ENCODE measurements at regions not wholly inside any gene's neighbourhood (a gene's known extent, or its start where the extent isn't known, plus 50 kb on each side); places are given as distances from the start of the nearest gene placed in this dataset.

DNA sequence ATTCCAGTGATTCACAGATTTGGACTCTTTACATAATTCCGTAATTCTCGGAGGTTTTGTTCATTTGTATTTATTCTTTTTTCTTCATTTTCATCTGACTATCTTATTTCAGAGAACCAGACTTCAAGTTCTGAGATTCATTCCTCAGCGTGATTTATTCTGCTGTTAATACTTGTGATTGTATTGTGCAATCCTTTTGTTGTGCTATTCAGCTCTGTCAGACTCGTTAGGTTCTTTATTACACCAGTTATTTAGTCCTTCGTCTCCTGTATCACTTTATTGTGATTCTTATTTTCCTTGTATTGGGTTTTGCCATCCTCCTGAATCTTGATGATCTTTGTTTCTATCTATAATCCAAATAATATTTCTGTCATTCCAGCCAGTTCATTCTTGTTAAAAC is 529.3 kb upstream of the LRRTM4 start:
- no peaks in the 10 kb centered on the region for H3K9me3 ChIP-seq (ENCODE audit: insufficient read depth, low read depth)
- POLR2A ChIA-PET (ENCODE audit: unreplicated experiment) = no interaction called here
- no peak overlapping the region for H3K4me3 ChIP-seq
- CTCF ChIA-PET = no interaction called here
- H3K27me3 ChIP-seq (ENCODE audit: insufficient read depth, low read depth) = no peaks in the 10 kb centered on the region
- no peaks in the 10 kb centered on the region for H3K4me1 ChIP-seq (replicated peaks; ENCODE audit: insufficient read depth)
- H3K27ac ChIP-seq = no peak overlapping the region
- no TSS peak for BruUV-seq (replicated peaks)
- H3K4me2 ChIP-seq = no peak overlapping the region
- H3K79me2 ChIP-seq (ENCODE audit: low read depth) = no peaks in the 10 kb centered on the region
- H3F3A ChIP-seq (ENCODE audit: insufficient read depth, low read depth) = no peaks in the 10 kb centered on the region
- TF ChIP-seq, protein P1, sequence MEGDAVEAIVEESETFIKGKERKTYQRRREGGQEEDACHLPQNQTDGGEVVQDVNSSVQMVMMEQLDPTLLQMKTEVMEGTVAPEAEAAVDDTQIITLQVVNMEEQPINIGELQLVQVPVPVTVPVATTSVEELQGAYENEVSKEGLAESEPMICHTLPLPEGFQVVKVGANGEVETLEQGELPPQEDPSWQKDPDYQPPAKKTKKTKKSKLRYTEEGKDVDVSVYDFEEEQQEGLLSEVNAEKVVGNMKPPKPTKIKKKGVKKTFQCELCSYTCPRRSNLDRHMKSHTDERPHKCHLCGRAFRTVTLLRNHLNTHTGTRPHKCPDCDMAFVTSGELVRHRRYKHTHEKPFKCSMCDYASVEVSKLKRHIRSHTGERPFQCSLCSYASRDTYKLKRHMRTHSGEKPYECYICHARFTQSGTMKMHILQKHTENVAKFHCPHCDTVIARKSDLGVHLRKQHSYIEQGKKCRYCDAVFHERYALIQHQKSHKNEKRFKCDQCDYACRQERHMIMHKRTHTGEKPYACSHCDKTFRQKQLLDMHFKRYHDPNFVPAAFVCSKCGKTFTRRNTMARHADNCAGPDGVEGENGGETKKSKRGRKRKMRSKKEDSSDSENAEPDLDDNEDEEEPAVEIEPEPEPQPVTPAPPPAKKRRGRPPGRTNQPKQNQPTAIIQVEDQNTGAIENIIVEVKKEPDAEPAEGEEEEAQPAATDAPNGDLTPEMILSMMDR (conservative IDR thresholded peaks at IDR 0.05) = no peak
- no peak for TF ChIP-seq EZH2 (IDR thresholded peaks at IDR 0.05; ENCODE audit: low read depth)
- no peaks in the 10 kb centered on the region for H3K9me2 ChIP-seq (ENCODE audit: insufficient read depth)
- H3K36me3 ChIP-seq (ENCODE audit: low read depth) = no peaks in the 10 kb centered on the region
- DNase-seq = no peak
- no peak overlapping the region for H2AFZ ChIP-seq
- no peaks in the 10 kb centered on the region for H4K20me1 ChIP-seq (ENCODE audit: insufficient read depth)
- intact Hi-C loops (cut with micrococcal nuclease; ENCODE audit: unreplicated experiment) = no loop called here

DNA sequence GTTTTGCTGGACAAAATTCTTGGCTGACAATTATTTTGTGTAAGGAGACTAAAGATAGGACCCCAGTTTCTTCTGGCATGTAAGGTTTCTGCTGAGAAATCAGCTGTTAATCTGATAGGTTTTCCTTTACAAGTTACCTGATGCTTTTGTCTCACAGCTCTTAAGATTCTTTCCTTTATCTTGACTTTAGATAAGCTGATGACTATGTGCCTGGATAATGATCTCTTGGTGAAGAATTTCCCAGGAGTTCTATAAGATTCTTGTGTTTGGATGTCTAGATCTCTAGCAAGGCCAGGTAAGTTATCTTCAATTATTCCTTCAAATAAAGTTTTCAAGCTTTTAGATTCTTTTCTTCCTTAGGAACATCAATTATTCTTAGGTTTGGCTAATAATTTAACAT is 534.8 kb upstream of the LRRTM4 start:
- BruUV-seq (replicated peaks) = no TSS peak
- POLR2A ChIA-PET (ENCODE audit: unreplicated experiment) = no interaction called here
- TF ChIP-seq, protein P1 (conservative IDR thresholded peaks at IDR 0.05) = no peak
- TF ChIP-seq EZH2 (IDR thresholded peaks at IDR 0.05; ENCODE audit: low read depth) = no peak

DNA sequence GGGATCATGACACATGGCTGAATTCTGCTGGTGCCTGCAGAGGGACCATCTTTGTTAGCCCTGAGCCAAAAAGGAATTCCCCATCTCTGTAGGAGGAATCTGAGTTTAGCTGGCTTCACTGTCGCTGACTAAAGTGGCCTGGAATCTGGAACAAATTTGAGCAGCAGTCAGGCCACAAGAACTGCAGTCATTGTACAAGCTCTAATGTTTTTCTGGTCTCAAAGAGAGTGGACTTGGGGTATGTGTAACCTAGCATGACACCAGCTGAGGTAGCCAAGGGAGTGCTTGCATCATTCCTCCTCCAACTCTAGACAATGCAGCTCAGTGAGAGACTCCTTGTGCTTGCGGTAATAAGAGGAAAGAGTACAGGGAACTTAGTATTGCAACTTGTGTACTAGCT is 539.1 kb upstream of the LRRTM4 start:
- Histone ChIP-seq H3K4me1 (replicated peaks; ENCODE audit: insufficient read depth) (no peaks in the 10 kb centered on the region), H3F3A (ENCODE audit: insufficient read depth, low read depth) (no peaks in the 10 kb centered on the region), H3K79me2 (ENCODE audit: low read depth) (no peaks in the 10 kb centered on the region), H3K9me2 (ENCODE audit: insufficient read depth) (no peaks in the 10 kb centered on the region), H3K4me3 (no peak overlapping the region), H3K4me2 (no peak overlapping the region), H2AFZ (no peak overlapping the region), H4K20me1 (ENCODE audit: insufficient read depth) (no peaks in the 10 kb centered on the region), H3K27me3 (ENCODE audit: insufficient read depth, low read depth) (no peaks in the 10 kb centered on the region), H3K9me3 (ENCODE audit: insufficient read depth, low read depth) (no peaks in the 10 kb centered on the region), H3K27ac (no peak overlapping the region), H3K36me3 (ENCODE audit: low read depth) (no peaks in the 10 kb centered on the region)
- ChIA-PET POLR2A (ENCODE audit: unreplicated experiment) (no interaction called here), CTCF (no interaction called here)
- no peak for DNase-seq
- intact Hi-C loops (cut with micrococcal nuclease; ENCODE audit: unreplicated experiment) = no loop called here
- TF ChIP-seq, protein P1 (conservative IDR thresholded peaks at IDR 0.05) = no peak
- TF ChIP-seq EZH2 (IDR thresholded peaks at IDR 0.05; ENCODE audit: low read depth) = no peak
- no TSS peak for BruUV-seq (replicated peaks)

More for the DNA sequence above, 534.8 kb upstream of the LRRTM4 start:
- H4K20me1 ChIP-seq (ENCODE audit: insufficient read depth) = no peaks in the 10 kb centered on the region
- no peaks in the 10 kb centered on the region for H3K27me3 ChIP-seq (ENCODE audit: insufficient read depth, low read depth)
- H3K27ac ChIP-seq = no peak overlapping the region
- H3K9me3 ChIP-seq (ENCODE audit: insufficient read depth, low read depth) = no peaks in the 10 kb centered on the region
- H3K9me2 ChIP-seq (ENCODE audit: insufficient read depth) = no peaks in the 10 kb centered on the region
- H3K36me3 ChIP-seq (ENCODE audit: low read depth) = no peaks in the 10 kb centered on the region
- H3K4me1 ChIP-seq (replicated peaks; ENCODE audit: insufficient read depth) = no peaks in the 10 kb centered on the region
- no peak overlapping the region for H3K4me2 ChIP-seq
- intact Hi-C loops (cut with micrococcal nuclease; ENCODE audit: unreplicated experiment) = no loop called here
- no peaks in the 10 kb centered on the region for H3F3A ChIP-seq (ENCODE audit: insufficient read depth, low read depth)
- no peak for DNase-seq
- H2AFZ ChIP-seq = no peak overlapping the region
- no peaks in the 10 kb centered on the region for H3K79me2 ChIP-seq (ENCODE audit: low read depth)
- CTCF ChIA-PET = no interaction called here
- no peak overlapping the region for H3K4me3 ChIP-seq

Measured in PC-9 (cell line).